GM19438 (cell line): ENCODE measurements at regions not wholly inside any gene's neighbourhood (a gene's known extent, or its start where the extent isn't known, plus 50 kb on each side); places are given as distances from the start of the nearest gene placed in this dataset.

Experiments used
- ATAC-seq: cut with Tn5 transposase; IDR thresholded peaks from one replicate; pipeline ENCODE4 v1.9.1; 2021; ENCODE audit warnings: low read depth; ENCODE audit not compliant: unreplicated experiment

DNA sequence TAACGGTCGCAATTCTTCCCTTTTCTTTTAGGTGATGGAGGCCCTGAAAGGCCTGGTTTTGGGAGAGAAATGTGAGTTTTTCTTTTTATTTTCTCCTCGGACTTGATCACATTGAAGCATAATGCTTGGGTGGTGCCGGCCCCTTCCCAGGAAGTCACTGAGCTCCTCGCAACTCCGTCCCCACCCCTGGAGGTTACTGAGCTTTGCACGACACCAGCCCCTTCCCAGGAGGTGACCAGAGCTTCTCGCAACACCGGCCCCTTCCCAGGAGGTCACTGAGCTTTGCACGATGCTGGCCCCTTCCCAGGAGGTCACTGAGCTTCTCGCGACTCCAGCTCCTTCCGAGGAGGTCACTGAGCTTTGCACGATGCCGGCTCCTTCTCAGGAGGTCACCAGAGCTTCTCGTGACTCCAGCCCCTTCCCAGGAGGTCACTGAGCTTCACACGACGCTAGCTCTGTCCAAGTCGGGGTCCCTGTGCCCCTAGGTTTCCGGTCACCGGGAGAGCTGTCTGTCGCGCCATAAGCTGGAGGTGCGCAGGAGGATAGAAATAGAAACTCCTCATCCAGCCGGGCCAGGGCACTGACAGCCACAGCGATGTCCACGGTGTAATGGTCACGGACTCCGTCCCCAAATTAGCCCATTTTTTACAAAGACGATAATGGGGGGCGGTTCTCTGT, 586.4 kb downstream of the BRD1 start:
- no peak for ATAC-seq

DNA sequence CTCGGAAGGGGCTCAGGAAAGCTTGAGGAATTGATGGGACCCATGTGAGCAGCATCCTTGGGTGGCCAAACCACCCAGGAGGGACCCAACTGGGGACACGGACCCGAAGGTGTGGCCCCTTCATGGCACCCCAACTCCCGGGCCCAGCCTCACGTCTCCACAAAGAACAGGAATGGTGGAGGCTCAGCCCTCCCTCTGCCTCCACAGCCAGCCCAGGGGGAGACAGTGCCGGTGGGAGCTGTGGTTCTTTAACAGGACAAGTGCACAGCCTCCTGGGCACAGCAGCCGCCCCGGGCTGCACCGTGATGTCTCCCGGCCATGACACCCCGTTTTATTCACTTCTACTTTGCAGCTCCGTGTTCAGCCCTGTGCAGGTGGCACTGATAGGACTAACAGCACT, 587.2 kb downstream of the BRD1 start:
- ATAC-seq = no peak

DNA sequence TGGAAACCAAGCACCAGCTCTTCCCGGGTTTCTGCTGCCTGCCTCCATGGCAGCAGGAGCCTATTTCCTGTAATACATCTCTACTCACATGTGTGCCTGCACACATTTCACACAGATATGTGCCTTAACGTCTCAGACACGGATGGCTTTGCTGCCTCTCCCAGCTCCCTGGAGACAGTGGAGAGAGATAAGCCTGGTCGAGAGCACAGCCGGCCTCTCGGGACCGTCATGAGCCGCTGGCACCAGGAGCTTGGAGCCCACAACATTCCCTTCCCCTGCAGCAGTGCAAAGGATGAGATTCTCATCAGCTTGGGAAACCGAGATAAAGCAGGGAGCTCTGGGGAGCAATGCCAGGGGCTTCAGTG, 587.7 kb downstream of the BRD1 start:
- no peak for ATAC-seq

DNA sequence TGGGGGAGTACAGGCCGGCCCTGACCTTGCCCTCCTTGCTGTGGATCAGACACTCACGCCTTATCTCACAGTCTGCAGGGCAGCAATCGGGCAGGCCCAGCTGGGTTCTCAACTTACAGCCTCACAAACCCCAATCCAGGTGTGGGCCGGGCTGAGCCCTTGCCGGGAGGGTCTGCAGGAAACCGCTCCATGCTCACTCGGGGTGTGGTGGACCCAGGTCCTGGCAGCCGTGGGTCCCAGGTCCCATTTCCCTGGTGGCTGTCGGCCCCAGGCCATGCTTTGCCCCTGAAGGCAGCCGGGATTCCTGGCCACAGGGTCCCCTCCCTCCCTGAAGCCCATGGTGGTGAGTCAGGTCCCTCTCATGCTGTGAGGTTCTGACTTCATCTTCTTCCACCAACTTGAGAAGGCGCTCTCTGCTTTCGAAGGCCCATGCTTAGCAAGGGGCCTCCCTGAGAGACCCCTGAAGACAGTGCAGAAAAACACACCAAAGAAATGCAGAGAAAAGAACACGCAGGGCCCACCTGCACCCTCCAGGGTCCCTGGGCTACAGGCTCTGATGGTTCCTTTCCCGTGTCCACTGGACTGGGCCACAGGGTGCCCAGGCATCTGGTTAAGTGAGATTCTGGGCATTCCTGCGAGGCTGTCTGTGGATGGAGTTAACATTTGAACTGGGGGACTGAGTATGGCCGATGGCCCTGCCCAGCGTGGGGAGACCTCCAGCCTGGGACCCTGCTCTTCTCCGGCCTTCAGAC, 588.2 kb downstream of the BRD1 start:
- no peak for ATAC-seq

DNA sequence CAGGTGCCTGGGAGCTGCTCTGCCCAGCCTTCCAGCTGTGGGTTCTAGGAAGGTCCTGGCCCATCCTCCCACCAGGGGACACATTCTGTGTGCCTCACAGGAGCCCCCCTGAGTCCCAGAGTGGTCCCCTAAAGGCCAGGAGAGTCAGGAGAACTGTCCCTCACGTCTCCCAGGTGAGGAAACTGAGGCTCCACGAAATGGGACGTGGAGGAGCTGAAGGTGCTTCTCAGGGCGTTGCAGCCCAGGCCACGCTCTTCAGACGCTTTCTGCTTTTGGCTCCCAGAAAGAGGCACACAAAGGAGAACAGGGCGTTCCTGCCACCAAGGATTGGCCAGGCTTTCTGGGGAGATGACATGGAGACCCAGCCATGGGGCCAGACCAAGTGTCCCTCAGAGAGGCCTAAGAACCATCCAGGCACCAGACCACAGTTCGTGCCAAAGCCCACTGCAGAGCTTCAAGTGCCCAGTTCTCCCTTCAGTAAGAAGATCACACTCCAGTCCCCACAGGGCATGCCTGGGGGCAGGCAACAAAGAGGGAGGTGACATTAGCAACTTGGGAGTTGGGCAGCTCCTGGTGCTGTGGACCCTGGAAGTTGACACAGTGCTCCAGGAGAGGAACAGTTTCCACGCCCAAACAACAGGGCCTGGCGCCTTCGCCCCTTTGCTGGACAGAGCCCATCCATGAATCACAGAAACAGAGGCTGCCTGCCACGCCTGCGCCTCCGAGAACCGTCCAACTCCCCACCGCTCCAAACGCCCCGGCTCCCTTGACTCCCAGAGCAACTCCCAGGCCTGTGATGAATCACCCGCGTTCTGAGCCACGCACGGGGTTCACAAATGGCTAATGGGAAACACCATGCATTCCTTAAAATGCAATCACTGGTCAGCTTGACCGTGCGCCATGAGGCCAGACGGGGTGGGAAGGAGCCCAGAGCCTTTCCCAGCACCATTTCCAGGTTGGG, 589.2 kb downstream of the BRD1 start:
- ATAC-seq = no peak

DNA sequence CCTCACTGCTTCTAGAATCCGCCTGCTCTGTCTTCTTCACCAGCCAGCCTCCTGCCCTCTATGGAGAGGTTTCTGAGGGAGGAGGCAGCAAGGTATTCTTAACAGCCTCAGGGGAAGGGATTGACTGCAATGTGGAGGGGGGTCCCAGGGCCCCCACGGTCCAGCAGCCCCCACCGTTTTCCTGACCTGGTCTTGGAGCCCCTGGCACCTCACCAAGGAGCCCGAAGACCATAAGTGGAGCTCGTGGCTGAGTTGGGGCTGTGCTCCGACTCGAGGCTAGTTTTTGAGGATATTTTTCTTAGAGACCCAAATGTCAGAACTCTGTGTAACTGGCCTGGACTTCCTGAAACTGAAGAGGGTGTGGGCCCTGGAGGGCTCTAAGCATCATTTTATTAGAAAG, 590.0 kb downstream of the BRD1 start:
- ATAC-seq = no peak

DNA sequence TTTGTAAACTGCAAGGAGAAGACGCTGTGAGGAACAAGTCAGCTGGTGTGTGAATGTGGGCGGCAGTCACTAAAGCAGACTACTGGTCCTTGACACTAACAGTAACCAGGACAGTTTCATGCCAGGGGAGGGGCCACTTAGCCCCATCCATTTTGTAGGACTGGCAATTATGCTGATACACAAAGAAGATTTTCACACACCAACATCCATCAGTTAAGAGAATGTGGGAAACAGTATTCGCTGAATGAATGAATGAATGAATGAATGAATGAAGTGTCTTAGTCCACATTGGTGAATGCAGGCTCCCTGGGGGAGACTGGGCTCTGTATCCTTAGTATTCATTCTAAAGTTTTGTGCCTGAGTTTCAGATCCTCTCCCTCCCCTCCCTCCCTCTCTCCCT, 590.4 kb downstream of the BRD1 start:
- ATAC-seq = no peak

DNA sequence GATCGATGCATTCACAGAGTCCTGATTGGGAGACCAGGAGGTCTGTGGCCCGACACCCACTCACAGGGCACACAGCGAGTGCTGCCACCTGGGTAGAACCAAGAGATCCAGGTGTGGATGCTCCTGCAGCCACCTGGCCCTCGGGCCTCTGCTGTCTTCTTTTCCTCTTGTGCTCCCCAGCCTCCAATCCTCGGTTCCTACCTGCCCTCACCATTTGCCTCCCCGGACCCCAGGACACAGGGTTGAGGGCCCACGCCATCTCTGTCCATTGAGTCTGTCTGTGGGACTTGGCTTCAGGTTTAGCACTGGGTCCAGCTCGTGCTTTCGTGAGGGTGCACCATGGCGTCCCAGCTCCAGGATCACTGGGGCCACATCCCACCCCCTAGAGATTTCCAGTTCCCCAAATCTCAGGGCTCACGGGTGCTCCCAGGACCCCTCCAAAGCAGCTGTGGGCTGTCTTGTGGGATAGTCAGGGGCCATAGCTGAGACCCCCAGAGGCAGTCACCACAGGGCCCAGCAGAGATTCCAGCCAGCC, 591.1 kb downstream of the BRD1 start:
- ATAC-seq = no peak

DNA sequence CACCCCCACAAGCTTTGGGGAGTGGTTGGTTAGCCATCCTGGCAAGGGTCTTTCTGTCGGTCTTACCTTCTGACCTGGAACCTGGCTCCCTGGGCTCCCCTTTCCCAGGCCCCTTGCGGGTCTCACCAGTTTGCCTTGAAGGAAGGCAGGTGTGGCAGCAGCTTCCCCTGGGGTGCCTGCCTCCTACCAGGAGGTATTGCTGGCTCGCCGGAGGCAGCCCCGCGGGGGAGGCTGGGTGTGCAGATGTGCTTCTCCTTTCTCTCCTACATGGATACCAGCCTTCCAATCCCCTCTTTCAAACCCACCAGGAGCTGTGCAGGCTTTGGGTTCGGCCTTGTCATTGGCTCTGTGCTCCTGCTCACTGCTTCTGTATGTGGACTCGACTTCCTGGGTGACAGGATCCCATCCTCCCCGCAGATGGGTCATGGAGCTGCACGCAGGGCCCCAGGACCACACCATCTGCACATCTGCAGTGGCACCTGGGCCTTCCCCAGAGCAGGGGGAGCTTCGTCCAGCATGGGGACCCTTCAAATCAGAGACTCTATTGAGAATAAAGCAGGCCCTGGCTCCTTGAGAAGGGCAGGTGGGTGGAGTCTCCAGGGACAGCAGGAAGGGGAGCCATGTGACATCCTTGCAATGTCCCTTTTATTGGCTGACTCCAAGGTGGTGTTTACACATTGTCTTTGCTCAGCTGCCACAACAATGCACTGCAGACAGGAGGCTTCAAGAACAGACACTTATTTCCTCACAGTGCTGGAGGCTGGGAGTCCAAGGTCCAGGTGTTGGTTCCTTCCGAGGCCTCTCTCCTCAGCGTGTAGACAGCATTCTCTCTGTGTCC, 592.0 kb downstream of the BRD1 start:
- no peak for ATAC-seq

DNA sequence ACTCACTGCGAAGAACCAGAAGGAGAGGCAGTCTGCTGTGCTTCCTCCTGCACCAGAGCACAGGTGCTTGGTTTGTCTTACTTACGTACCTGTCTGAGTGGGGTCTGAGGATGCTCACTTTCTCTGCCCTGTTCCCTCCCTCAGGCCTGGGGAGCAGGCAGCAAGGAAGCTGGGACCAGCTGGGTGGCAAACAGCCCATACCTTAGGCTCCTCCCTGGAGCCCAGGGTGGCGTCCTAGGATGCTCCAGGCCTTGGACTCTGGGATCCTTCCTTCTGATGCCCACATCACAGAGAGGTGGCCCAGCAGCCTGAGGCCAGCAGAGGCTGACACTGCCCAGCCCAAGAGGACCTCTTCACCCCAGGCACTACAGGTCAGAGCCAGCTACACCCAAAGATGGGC, 593.2 kb downstream of the BRD1 start:
- no peak for ATAC-seq

DNA sequence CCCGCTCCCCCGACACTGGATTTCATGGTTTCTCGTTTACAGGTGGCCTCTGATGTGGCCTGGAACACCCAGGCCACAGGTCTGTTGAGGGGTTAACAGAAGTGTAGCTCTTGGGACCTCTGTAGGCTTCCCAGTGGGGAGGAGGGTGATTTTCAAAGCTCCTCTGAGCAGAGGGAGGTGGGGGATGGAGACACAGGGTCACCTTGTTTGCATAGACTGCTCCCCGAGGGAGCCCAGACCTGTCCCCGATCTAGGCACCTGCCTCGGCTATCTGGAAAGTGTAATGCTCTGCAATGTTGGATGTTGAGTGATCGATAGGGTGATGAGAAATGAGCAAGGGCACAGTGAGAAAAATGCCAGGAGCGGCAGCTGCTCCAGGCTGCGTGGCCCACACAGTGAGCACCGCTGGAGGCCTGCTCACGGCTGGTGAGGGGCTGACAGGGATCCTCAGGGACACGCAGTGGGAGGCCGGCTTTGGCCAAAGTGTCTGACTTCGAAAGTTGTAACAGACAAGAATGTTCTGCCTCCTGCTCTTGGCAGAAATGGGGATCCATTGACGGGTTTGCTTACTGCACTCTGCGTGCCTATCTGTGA, 594.1 kb downstream of the BRD1 start:
- no peak for ATAC-seq

DNA sequence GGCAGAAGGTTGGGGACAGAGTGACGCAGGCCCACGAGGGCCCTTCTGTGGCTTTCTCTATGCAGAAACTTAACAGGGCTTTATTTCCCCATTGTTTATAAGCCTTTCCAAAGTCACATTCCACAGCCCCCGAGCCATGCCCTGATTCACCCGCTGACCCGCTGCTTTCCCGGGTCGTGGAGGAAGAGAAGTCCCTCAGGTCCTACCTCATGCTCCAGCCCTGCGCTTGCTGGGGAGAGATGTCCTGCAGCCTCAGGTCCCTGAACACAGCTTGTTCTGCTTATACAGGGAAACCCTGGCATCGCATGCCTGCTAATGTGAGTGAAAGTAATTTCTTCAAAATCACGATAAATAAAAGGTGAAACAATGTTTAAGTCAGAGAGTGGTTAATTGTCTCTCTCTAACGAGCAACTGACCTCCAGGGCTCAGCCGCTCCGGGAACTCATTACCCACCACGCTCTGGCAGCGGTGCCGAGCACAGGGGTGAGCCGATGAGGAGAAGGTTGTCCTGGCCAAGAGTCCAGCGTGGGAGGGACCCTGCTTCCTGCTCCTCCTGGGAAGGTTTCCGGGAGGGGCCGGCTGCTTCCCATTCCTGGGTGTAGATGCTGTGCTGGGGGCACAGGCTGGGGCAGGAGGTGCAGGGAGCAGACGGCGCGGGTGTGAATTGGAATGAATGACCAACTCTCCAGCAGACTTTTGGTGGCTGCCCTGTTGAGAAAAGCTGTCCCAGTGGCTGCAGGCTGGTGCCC, 595.2 kb downstream of the BRD1 start:
- no peak for ATAC-seq

DNA sequence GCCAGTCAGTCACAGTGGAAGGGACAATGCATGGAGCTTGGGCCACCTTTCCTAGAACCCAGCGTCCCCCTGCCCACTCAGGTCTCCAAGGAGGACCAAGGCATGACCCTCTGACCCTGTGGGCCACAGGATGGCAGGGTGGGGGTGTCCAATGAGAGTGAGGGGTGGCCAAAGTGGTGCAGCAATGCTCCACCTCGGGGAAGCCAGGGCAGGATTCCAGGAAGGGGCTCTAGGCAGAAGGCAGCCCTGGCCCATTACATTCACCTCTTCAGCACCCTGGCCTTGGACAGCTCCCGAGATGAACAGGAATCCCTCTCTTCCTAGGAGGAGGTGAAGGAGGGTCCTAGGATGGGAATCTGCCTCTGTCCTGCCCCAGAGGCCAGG, 597.5 kb downstream of the BRD1 start:
- no peak for ATAC-seq

DNA sequence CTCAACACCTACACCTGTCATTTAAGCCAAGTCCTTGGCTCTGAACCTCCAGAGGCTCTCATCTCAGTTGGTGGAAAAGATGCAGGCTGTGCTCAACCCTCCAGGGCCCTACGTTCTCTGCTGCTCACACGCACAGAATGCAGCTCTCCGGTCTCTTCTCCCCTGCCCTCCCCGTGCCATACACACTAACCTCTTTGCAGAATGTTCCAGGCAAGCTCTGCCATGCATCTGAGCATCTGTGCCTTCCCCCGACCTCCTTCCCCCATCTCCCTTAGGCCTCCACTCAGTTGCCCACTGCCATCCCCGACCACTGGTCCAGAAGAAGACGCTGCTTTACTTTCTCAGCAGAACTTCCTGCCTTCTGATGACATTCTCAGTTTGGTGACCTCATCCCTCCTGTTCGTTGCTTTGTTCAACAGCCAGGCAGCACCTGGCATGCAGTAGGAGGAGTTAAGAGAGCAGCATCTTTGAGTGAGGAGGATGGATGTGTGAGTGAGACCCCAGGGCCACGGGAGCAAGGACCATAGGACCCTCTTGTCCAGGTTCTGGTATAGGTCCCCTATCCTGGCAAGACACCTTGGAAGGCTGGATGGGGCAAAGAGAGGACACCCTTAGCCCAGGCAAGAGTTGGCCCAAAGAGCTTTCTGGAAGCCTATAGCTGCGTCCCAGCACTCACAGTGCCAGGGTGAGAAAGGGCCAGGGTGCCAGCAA, 598.0 kb downstream of the BRD1 start:
- ATAC-seq = no peak

DNA sequence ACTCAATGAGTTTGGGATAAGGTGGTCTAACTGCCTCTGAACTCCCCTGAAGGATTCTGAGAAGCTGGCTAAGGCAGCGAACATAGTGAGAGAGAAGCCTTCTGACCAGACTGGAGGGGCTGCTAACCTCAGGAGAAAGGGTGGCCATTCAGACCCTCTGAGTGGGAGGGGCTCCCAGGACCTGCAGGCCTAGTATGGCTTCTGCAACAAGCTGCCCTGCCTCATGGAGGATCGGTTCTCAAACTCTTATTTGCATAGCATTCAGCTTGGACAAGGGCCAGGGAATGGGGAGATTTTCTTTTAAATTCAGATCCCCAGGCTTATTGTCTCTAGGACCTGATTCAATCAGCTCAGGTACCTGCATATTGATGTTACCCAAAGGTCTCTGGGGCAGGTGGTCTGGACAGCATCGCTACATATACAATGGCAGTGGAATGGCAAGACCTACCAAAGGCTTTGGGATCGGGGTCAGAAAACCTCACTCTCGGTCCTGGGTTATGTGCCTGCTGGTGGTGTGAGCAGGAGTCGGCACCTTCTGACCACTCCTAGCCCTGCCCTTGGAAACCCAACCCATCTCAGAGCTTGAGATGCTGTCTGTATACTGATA, 599.1 kb downstream of the BRD1 start:
- ATAC-seq = no peak

DNA sequence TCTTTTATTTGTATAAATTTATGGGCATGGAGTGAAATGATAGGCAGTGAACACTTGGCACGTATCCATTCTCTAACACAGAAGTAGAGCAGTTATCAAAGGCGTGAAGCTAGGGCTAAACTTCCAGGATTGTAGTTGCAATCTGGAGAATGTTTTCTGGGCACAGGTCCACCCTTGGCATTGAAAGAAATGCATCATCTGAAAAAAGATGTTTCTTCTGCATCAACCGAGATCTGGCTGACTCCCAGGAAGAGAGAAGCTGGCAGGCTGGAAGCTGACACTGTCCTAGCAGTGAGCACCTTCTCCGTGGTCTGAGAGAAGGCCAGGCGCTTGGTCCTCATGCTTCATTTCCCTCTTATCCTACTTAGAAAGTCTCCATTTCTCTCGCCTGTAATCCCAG, 600.0 kb downstream of the BRD1 start:
- ATAC-seq = no peak

DNA sequence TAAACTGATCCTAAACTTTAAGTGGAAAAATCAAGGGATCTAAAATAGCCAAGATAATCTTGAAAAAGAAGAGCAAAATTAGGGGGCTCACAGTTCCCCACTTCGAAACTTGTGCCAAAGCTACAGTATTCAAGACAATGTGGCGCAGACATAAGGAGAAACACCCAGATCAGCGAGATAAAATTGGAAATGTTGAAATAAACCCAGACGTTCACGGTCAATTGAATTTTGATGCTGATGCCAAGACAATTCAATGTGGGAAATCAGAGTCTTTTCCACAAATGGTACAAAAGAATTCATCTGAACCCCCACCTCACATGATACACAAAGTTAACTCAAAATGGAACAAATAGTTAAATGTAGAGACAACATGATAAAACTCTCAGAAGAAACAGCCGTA, 601.6 kb downstream of the BRD1 start:
- no peak for ATAC-seq

DNA sequence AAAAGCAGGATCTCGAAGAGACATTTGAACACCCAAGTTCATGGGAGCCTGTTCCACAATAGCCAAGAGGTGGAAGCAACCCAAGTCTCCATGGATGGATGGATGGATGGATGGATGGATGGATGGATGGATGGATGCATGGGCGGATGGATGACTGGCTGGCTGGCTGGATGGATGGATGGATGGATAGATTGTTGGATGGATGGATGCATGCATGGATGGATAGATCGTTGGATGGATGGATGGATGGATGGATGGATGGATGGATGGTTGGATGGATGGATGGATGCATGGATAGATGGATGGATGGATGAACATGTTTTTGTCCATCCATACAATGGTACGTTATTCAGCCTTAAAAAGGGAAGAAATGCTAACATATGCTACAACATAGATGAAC, 603.4 kb downstream of the BRD1 start:
- no peak for ATAC-seq
